ENCODE measurements at regions not wholly inside any gene's neighbourhood (a gene's known extent, or its start where the extent isn't known, plus 50 kb on each side); places are given as distances from the start of the nearest gene placed in this dataset.
"Not testable (repeated sequence)": the region's sequence is repeated elsewhere in the genome, so short reads cannot be mapped to it uniquely, and the experiment has no call there.

DNA sequence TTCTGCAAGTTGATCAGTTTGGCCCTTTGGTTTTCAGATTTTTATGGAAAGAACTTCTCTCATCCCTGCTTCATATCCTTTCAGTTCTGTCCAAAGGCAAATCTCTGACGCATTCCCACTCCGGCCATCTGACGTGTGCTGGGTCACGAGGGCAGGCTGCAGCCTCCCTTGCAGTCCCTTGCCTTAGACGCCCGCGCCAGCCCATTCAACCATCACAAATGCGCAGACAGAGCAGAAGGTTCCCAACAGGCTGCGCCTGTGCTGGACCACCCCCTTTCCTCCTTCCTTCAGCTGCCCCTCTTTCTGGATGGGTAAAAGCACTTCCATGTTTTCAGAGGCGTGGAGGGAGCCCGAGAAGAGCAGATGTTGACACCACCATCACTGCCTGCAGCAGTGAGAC, 144.2 kb downstream of the BCL2L11 start:
- H3K27ac Mint-ChIP-seq (ENCODE audit: low read depth, unreplicated experiment); CTCF ChIA-PET; H3K4me1 Mint-ChIP-seq (ENCODE audit: insufficient read depth, unreplicated experiment); H3K36me3 Mint-ChIP-seq (ENCODE audit: insufficient read depth, unreplicated experiment); H3K9me3 Mint-ChIP-seq (ENCODE audit: unreplicated experiment); BruUV-seq (replicated peaks); H3K4me3 Mint-ChIP-seq (ENCODE audit: unreplicated experiment); H3K27me3 Mint-ChIP-seq (ENCODE audit: insufficient read depth, unreplicated experiment); intact Hi-C loops (cut with micrococcal nuclease); POLR2A ChIA-PET; DNase-seq (ENCODE audit: unreplicated experiment): not testable (repeated sequence)

DNA sequence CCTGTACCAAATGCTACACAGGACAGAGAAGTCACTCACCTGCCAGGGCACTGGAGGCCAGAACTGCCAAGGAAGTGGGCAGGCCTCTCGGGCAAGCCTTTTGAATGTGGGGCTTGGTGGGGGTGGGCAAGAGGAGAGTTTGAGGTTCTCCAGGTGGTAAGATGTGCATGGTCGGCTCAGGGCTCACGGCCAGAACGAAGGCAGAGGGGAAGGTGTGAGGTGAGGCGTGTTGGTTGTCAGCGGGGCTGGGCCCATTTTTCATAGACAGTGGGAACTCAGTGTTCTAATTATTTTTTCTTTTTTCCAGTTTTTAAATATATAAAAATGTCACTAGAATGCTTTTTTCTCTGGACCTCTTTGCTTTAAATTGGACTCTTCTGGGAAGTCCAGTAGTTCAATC, 145.8 kb downstream of the BCL2L11 start:
- CTCF ChIA-PET; H3K4me1 Mint-ChIP-seq (ENCODE audit: insufficient read depth, unreplicated experiment); H3K27ac Mint-ChIP-seq (ENCODE audit: low read depth, unreplicated experiment); POLR2A ChIA-PET; BruUV-seq (replicated peaks); intact Hi-C loops (cut with micrococcal nuclease); H3K4me3 Mint-ChIP-seq (ENCODE audit: unreplicated experiment); DNase-seq (ENCODE audit: unreplicated experiment); H3K9me3 Mint-ChIP-seq (ENCODE audit: unreplicated experiment); H3K27me3 Mint-ChIP-seq (ENCODE audit: insufficient read depth, unreplicated experiment): not testable (repeated sequence)
- peaks cover 13% of the 10 kb centered on the region for H3K36me3 Mint-ChIP-seq (ENCODE audit: insufficient read depth, unreplicated experiment)

DNA sequence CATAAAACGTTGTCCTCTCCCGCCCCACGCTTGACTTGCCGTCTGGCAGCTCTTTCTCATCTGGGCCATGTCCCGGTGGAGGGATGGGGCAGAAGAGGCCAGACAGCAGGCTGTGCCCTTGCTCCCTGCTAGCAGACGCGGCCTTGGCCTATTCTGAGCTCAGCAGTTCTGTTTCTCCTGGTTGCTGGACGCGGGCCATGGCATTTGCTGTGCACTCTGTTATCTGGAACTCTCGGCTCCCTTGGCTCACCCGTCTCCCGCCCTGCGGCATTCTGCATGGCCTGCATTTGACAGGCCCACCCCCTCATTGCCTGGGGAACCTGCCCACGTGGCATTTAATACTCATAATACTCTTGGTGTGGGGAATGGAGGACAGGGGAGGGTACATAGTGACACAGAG, 146.3 kb downstream of the BCL2L11 start:
- H3K4me3 Mint-ChIP-seq (ENCODE audit: unreplicated experiment); H3K27ac Mint-ChIP-seq (ENCODE audit: low read depth, unreplicated experiment); CTCF ChIA-PET; DNase-seq (ENCODE audit: unreplicated experiment); H3K27me3 Mint-ChIP-seq (ENCODE audit: insufficient read depth, unreplicated experiment); intact Hi-C loops (cut with micrococcal nuclease); H3K9me3 Mint-ChIP-seq (ENCODE audit: unreplicated experiment); POLR2A ChIA-PET; H3K4me1 Mint-ChIP-seq (ENCODE audit: insufficient read depth, unreplicated experiment); BruUV-seq (replicated peaks): not testable (repeated sequence)
- peaks cover 13% of the 10 kb centered on the region for H3K36me3 Mint-ChIP-seq (ENCODE audit: insufficient read depth, unreplicated experiment)

DNA sequence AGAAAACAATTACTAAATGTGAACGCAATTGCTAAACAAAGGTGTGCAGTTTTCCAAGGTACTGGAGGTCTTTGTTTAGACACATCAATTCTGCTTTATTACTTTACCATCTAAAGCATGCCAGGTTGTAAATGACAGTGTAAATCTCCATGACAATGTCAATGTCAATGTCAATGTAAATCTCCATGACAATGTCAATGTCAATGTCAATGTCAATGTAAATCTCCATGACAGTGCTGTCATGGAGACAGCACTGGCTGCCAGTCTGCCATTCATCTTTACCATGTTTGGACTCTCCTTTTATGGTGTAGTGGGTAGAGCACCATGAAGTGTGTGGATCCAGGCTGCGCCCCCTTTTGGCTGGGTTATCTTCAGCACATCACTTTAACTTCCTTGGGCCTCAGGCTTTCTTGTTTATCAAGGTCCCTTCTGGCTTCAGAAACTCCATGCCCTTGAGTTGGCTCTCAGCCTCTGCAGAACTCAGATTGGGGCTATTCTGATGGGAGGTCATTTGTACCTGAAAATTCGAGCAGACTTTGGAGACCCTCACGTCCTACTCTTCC, 149.1 kb downstream of the BCL2L11 start:
- BruUV-seq (replicated peaks); POLR2A ChIA-PET; H3K27ac Mint-ChIP-seq (ENCODE audit: low read depth, unreplicated experiment); H3K9me3 Mint-ChIP-seq (ENCODE audit: unreplicated experiment); H3K27me3 Mint-ChIP-seq (ENCODE audit: insufficient read depth, unreplicated experiment); H3K4me1 Mint-ChIP-seq (ENCODE audit: insufficient read depth, unreplicated experiment); intact Hi-C loops (cut with micrococcal nuclease); CTCF ChIA-PET; DNase-seq (ENCODE audit: unreplicated experiment); H3K4me3 Mint-ChIP-seq (ENCODE audit: unreplicated experiment): not testable (repeated sequence)
- peaks cover 13% of the 10 kb centered on the region for H3K36me3 Mint-ChIP-seq (ENCODE audit: insufficient read depth, unreplicated experiment)

DNA sequence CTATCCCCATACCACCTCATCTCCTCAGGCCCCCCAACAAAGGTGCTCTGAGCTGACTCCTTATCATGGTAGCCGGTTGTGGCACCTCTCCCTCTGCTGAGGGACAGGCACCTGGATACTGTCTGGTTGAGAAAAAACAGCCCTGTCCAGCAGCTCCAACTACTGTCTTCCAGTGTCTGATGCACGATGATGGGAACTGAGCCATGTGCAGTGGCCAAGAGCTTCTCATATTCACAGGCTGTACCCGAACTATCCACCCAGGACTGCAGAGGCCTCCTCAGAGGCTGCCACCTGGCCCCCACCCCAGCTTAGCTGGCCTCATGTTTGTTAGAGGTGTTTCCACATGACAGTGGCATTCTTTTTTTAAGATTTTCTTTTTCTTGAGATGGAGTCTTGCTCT, 149.9 kb downstream of the BCL2L11 start:
- H3K4me3 Mint-ChIP-seq (ENCODE audit: unreplicated experiment); DNase-seq (ENCODE audit: unreplicated experiment); H3K4me1 Mint-ChIP-seq (ENCODE audit: insufficient read depth, unreplicated experiment); H3K27ac Mint-ChIP-seq (ENCODE audit: low read depth, unreplicated experiment); H3K9me3 Mint-ChIP-seq (ENCODE audit: unreplicated experiment); BruUV-seq (replicated peaks); intact Hi-C loops (cut with micrococcal nuclease); POLR2A ChIA-PET; H3K27me3 Mint-ChIP-seq (ENCODE audit: insufficient read depth, unreplicated experiment); CTCF ChIA-PET: not testable (repeated sequence)
- peaks cover 13% of the 10 kb centered on the region for H3K36me3 Mint-ChIP-seq (ENCODE audit: insufficient read depth, unreplicated experiment)

DNA sequence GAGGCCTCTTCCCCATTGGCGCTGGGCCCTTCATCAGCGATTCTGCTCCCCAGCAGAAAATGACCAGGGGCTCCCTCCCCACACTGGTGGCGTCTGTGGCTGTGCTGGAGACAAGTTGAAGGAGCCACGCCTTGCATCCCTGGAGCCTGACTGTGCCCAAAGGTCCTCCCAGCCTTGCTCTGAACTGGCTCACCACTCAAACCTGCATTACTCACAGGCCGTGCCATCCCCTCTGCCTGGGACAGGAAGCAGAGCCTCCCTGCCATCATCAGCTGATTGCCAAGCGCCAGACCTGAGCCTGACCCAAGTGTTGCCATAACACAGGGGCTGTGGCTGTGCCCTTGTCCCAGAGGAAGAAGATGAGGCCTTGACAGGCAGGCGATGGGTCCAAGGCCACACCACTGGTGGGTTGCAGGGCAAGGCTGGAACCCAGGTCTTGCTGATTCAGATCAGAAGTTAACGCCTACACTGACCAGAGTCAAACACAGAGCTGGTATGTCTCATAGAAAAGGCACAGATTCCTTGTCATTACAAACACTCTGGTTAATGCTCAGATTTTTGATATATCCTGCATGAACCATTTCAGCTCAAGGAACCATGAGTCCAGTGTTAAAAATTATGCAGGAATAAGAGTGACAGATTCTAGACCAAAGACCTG, 151.1 kb downstream of the BCL2L11 start:
- POLR2A ChIA-PET; CTCF ChIA-PET; intact Hi-C loops (cut with micrococcal nuclease); DNase-seq (ENCODE audit: unreplicated experiment); H3K4me1 Mint-ChIP-seq (ENCODE audit: insufficient read depth, unreplicated experiment); H3K4me3 Mint-ChIP-seq (ENCODE audit: unreplicated experiment); H3K27ac Mint-ChIP-seq (ENCODE audit: low read depth, unreplicated experiment); H3K27me3 Mint-ChIP-seq (ENCODE audit: insufficient read depth, unreplicated experiment); H3K9me3 Mint-ChIP-seq (ENCODE audit: unreplicated experiment); BruUV-seq (replicated peaks): not testable (repeated sequence)
- peaks cover 13% of the 10 kb centered on the region for H3K36me3 Mint-ChIP-seq (ENCODE audit: insufficient read depth, unreplicated experiment)

DNA sequence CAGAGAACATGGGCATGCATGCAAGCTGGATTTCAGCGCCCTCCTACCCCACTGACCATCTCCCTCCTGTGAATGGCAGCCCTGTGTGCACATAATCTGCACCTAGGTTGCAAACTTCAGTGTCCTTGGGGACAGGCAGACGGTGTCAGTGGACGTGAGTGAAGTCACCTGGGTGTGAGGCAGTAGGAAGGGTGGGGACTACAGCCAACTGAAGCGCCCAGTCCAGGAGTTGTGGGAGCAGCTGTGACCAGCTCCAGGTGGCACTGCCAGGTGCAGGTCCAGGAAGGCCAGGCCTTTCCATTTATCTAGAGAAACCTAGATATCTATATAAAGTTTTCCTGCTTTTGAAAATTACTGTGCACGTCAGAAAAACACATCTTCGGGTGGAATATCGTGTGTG, 152.3 kb downstream of the BCL2L11 start:
- H3K4me3 Mint-ChIP-seq (ENCODE audit: unreplicated experiment); intact Hi-C loops (cut with micrococcal nuclease); DNase-seq (ENCODE audit: unreplicated experiment); H3K9me3 Mint-ChIP-seq (ENCODE audit: unreplicated experiment); H3K27ac Mint-ChIP-seq (ENCODE audit: low read depth, unreplicated experiment); BruUV-seq (replicated peaks); H3K36me3 Mint-ChIP-seq (ENCODE audit: insufficient read depth, unreplicated experiment); H3K27me3 Mint-ChIP-seq (ENCODE audit: insufficient read depth, unreplicated experiment); H3K4me1 Mint-ChIP-seq (ENCODE audit: insufficient read depth, unreplicated experiment); POLR2A ChIA-PET; CTCF ChIA-PET: not testable (repeated sequence)

DNA sequence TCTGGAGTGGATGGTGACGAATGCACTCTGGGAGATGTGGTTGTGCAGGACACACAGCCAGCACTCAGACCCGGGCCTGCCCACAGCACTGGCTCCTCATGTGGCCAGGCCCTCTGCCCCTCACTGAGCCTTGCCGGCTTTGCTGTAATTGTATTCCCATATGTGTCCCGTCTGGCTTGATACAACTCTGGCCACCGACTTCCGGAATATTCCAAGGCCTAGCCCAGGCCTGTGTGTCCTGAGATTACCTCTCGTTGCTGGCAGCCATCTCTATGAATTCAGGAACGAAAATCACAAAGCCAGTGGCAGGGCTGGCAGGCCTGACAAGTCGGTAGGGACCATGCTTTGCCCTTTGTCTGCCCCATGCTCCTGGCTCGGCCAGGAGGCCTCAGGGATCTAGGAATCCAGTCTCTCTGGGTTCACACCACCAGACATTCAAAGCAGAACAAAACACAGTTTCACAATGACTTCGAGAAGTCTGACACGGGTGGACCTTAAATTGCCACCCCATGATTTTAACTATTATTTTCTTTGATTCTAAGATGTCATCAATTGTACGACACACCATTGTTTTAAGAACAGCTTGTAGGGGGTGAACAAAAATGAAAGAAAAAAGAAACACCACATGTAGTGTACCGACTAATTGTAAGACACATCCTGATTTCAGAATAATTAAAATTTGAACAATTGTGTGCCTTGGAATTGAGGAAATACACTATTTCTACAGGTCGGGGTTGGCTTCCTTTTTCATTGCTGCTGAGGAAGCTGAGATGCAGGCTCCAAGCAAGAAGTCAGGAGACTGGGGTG, 154.5 kb downstream of the BCL2L11 start:
- H3K36me3 Mint-ChIP-seq (ENCODE audit: insufficient read depth, unreplicated experiment); H3K4me3 Mint-ChIP-seq (ENCODE audit: unreplicated experiment); CTCF ChIA-PET; H3K9me3 Mint-ChIP-seq (ENCODE audit: unreplicated experiment); DNase-seq (ENCODE audit: unreplicated experiment); H3K27ac Mint-ChIP-seq (ENCODE audit: low read depth, unreplicated experiment); intact Hi-C loops (cut with micrococcal nuclease); BruUV-seq (replicated peaks); H3K27me3 Mint-ChIP-seq (ENCODE audit: insufficient read depth, unreplicated experiment); H3K4me1 Mint-ChIP-seq (ENCODE audit: insufficient read depth, unreplicated experiment); POLR2A ChIA-PET: not testable (repeated sequence)

DNA sequence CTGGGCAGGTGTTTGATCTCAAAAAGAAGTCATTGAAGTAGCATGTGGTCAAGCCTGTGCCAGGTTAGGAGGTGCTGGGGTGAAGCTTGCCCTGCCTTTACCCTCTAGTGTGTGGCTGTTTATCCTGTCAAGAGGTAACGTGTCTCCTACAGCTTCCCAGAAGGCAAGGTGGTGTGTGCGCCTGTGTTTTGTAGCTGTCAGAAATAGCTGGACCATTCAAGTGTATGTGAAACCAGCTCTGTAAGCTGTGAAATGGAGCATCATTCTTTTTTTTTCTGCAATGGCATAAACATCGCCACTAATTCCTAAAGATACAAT, 155.1 kb downstream of the BCL2L11 start:
- BruUV-seq (replicated peaks); H3K4me3 Mint-ChIP-seq (ENCODE audit: unreplicated experiment); H3K9me3 Mint-ChIP-seq (ENCODE audit: unreplicated experiment); CTCF ChIA-PET; H3K36me3 Mint-ChIP-seq (ENCODE audit: insufficient read depth, unreplicated experiment); POLR2A ChIA-PET; intact Hi-C loops (cut with micrococcal nuclease); H3K27ac Mint-ChIP-seq (ENCODE audit: low read depth, unreplicated experiment); H3K4me1 Mint-ChIP-seq (ENCODE audit: insufficient read depth, unreplicated experiment); H3K27me3 Mint-ChIP-seq (ENCODE audit: insufficient read depth, unreplicated experiment); DNase-seq (ENCODE audit: unreplicated experiment): not testable (repeated sequence)

Data from MCF 10A (cell line).